ENCODE measurements at regions not wholly inside any gene's neighbourhood (a gene's known extent, or its start where the extent isn't known, plus 50 kb on each side); places are given as distances from the start of the nearest gene placed in this dataset.

- intact Hi-C loops (cut with DNase I): no loop called here
- no peak for DNase-seq
- Histone ChIP-seq H3K9ac (ENCODE audit: low read depth in 2 of 2, low read length in 2 of 2) (peak overlapping the region; percentile 35 to 66), H3K36me3 (no peaks in the 10 kb centered on the region), H3K4me3 (no peak overlapping the region), H3K4me1 (no peaks in the 10 kb centered on the region), H3K27ac (peak overlapping the region; percentile 58), H3K9me3 (no peaks in the 10 kb centered on the region), H3K27me3 (no peaks in the 10 kb centered on the region)
- no peak for TF ChIP-seq CTCF (IDR thresholded peaks at IDR 0.05)
Measured at GRCh38 chr16:86300746-86301481, 209.4 kb upstream of the FOXF1 start.

GRCh38 chr16:86302421-86303109 lies 207.8 kb upstream of the FOXF1 start:
- Histone ChIP-seq H3K27me3 (no peaks in the 10 kb centered on the region), H3K27ac (peak overlapping the region; percentile 58)
- intact Hi-C loops (cut with DNase I): no loop called here

GRCh38 chr16:86303787-86304678 lies 206.3 kb upstream of the FOXF1 start:
- H3K9ac ChIP-seq (ENCODE audit: low read depth in 2 of 2, low read length in 2 of 2): peak overlapping the region; percentile 28 to 58
- H3K27me3 ChIP-seq: no peaks in the 10 kb centered on the region
- intact Hi-C loops (cut with DNase I): no loop called here
- no peak for TF ChIP-seq CTCF (IDR thresholded peaks at IDR 0.05)
- no peaks in the 10 kb centered on the region for H3K4me1 ChIP-seq
- no peak overlapping the region for H3K4me3 ChIP-seq
- H3K27ac ChIP-seq: peak overlapping the region; percentile 83
- H3K9me3 ChIP-seq: no peaks in the 10 kb centered on the region
- no peaks in the 10 kb centered on the region for H3K36me3 ChIP-seq
- peak; percentile 52 for DNase-seq

More at GRCh38 chr16:86302421-86303109, 207.8 kb upstream of the FOXF1 start:
- Histone ChIP-seq H3K9me3 (no peaks in the 10 kb centered on the region), H3K9ac (ENCODE audit: low read depth in 2 of 2, low read length in 2 of 2) (no peak overlapping the region), H3K4me3 (no peak overlapping the region), H3K36me3 (no peaks in the 10 kb centered on the region), H3K4me1 (no peaks in the 10 kb centered on the region)
- no peak for TF ChIP-seq CTCF (IDR thresholded peaks at IDR 0.05)
- no peak for DNase-seq

- Histone ChIP-seq H3K27ac (peak overlapping the region; percentile 83), H3K4me3 (no peak overlapping the region), H3K36me3 (no peaks in the 10 kb centered on the region), H3K9me3 (no peaks in the 10 kb centered on the region), H3K9ac (ENCODE audit: low read depth in 2 of 2, low read length in 2 of 2) (no peak overlapping the region), H3K4me1 (no peaks in the 10 kb centered on the region), H3K27me3 (no peaks in the 10 kb centered on the region)
- DNase-seq: no peak
- TF ChIP-seq CTCF (IDR thresholded peaks at IDR 0.05): no peak
- intact Hi-C loops (cut with DNase I): no loop called here
Measured at GRCh38 chr16:86304868-86305267, 205.5 kb upstream of the FOXF1 start.

GRCh38 chr16:86305440-86305839 lies 204.9 kb upstream of the FOXF1 start:
- TF ChIP-seq CTCF (IDR thresholded peaks at IDR 0.05): no peak
- Histone ChIP-seq H3K36me3 (no peaks in the 10 kb centered on the region), H3K4me1 (no peaks in the 10 kb centered on the region), H3K9me3 (no peaks in the 10 kb centered on the region), H3K4me3 (no peak overlapping the region), H3K9ac (ENCODE audit: low read depth in 2 of 2, low read length in 2 of 2) (no peak overlapping the region), H3K27ac (peak overlapping the region; percentile 83), H3K27me3 (no peaks in the 10 kb centered on the region)
- intact Hi-C loops (cut with DNase I): no loop called here
- DNase-seq: no peak

Data from colonic mucosa (tissue), 4 donors.